SU-DHL-6 (cell line): ENCODE measurements at regions not wholly inside any gene's neighbourhood (a gene's known extent, or its start where the extent isn't known, plus 50 kb on each side); places are given as distances from the start of the nearest gene placed in this dataset.

Source experiments
- H2AFZ ChIP-seq: fragments of 200-600 bp; sonication (generic); 2 replicates; pipeline ENCODE4 v1.6.1; 2014; ENCODE audit warnings: low read depth, mild to moderate bottlenecking, moderate library complexity, mixed read lengths, antibody characterized with exemption, low read length; ENCODE audit not compliant: severe bottlenecking
- H3F3A ChIP-seq: fragments of 200-600 bp; shearing (Covaris generic); 2 replicates; pipeline ENCODE4 v1.6.0; 2016; ENCODE audit warnings: antibody characterized with exemption, mild to moderate bottlenecking; ENCODE audit not compliant: insufficient read depth
- H3K27ac ChIP-seq: fragments of 200-600 bp; sonication (generic); 2 replicates; pipeline ENCODE4 v1.5.1; 2016; ENCODE audit warnings: low read depth, mild to moderate bottlenecking, low read length, moderate library complexity, mixed read lengths
- H3K27me3 ChIP-seq: fragments of 200-600 bp; sonication (generic), shearing (Covaris generic); 2 replicates; pipeline ENCODE4 v1.6.0; 2014; ENCODE audit warnings: mild to moderate bottlenecking, low read length
- H3K36me3 ChIP-seq: fragments of 200-600 bp; sonication (generic); 2 replicates; pipeline ENCODE4 v1.6.1; 2014; ENCODE audit warnings: mild to moderate bottlenecking, low read length, mixed read lengths
- H3K4me2 ChIP-seq: fragments of 300-600, 200-600 bp; shearing (Covaris generic), sonication (generic); 2 replicates; pipeline ENCODE4 v1.6.0; 2014; ENCODE audit warnings: low read length, low read depth, mild to moderate bottlenecking; ENCODE audit not compliant: poor library complexity, severe bottlenecking
- H3K4me3 ChIP-seq: fragments of 200-600 bp; sonication (generic); 2 replicates; pipeline ENCODE4 v1.5.1; 2014; ENCODE audit warnings: antibody characterized with exemption, low read length, mild to moderate bottlenecking, mixed read lengths; ENCODE audit not compliant: insufficient read depth, poor library complexity, severe bottlenecking
- H3K79me2 ChIP-seq: fragments of 200-600 bp; sonication (generic); 2 replicates; pipeline ENCODE4 v1.6.1; 2014; ENCODE audit warnings: mild to moderate bottlenecking, low read length, moderate library complexity; ENCODE audit not compliant: insufficient read depth
- H3K9ac ChIP-seq: fragments of 200-600 bp; sonication (generic); 2 replicates; pipeline ENCODE4 v1.7.0; 2014; ENCODE audit warnings: mild to moderate bottlenecking, low read length
- H3K9me2 ChIP-seq: fragments of 200-600 bp; sonication (generic); replicated peaks from 2 replicates; pipeline ENCODE4 v1.6.1; 2014; ENCODE audit warnings: low read length; ENCODE audit not compliant: insufficient read depth
- H3K9me3 ChIP-seq: fragments of 200-600 bp; sonication (generic); 2 replicates; pipeline ENCODE4 v1.6.1; 2014; ENCODE audit warnings: low read length, mixed read lengths; ENCODE audit not compliant: insufficient read depth
- H4K20me1 ChIP-seq: fragments of 200-600 bp; sonication (generic); 2 replicates; pipeline ENCODE4 v1.6.1; 2014; ENCODE audit warnings: low read depth, mild to moderate bottlenecking, antibody characterized with exemption, low read length, moderate library complexity, mixed read lengths
- CTCF ChIP-seq: fragments of 200-600 bp; sonication (generic); IDR thresholded peaks from one replicate; pipeline ENCODE4 v1.5.1; 2017; ENCODE audit warnings: antibody characterized with exemption, mild to moderate bottlenecking, low read length, moderate library complexity; ENCODE audit not compliant: insufficient read depth, poor library complexity, severe bottlenecking
- EZH2phosphoT487 ChIP-seq: fragments of 200-600 bp; sonication (generic), shearing (Covaris generic); conservative IDR thresholded peaks from 2 replicates; pipeline ENCODE4 v1.6.1; 2018; ENCODE audit warnings: mild to moderate bottlenecking, antibody characterized with exemption, low read length, moderate library complexity, mixed read lengths

- no peak overlapping the region for H3K27ac ChIP-seq
- no peaks in the 10 kb centered on the region for H3K36me3 ChIP-seq
- no peaks in the 10 kb centered on the region for H3K9me3 ChIP-seq
- no peaks in the 10 kb centered on the region for H3F3A ChIP-seq
- no peaks in the 10 kb centered on the region for H3K27me3 ChIP-seq
- H3K4me2 ChIP-seq = no peak overlapping the region
- H3K79me2 ChIP-seq = no peaks in the 10 kb centered on the region
- H3K4me3 ChIP-seq = no peak overlapping the region
- no peaks in the 10 kb centered on the region for H4K20me1 ChIP-seq
- no peaks in the 10 kb centered on the region for H3K9me2 ChIP-seq
- TF ChIP-seq EZH2phosphoT487 (no peak), CTCF (no peak)
- no peak overlapping the region for H3K9ac ChIP-seq
- H2AFZ ChIP-seq = no peak overlapping the region
These were observed 83.2 kb upstream of the RAP2B start for GRCh38 chr3:153078826-153079225.

GRCh38 chr3:153079386-153079785 is 82.6 kb upstream of the RAP2B start:
- Histone ChIP-seq H2AFZ (no peak overlapping the region), H3K9me3 (no peaks in the 10 kb centered on the region), H3K27me3 (no peaks in the 10 kb centered on the region), H3K79me2 (no peaks in the 10 kb centered on the region), H3K9ac (no peak overlapping the region), H3K36me3 (no peaks in the 10 kb centered on the region), H3K4me2 (no peak overlapping the region), H3K9me2 (no peaks in the 10 kb centered on the region), H3F3A (no peaks in the 10 kb centered on the region), H3K4me3 (no peak overlapping the region), H4K20me1 (no peaks in the 10 kb centered on the region), H3K27ac (no peak overlapping the region)
- TF ChIP-seq CTCF = no peak

- Histone ChIP-seq H2AFZ (no peak overlapping the region), H3K4me2 (no peak overlapping the region), H3K36me3 (no peaks in the 10 kb centered on the region)
These were observed 81.2 kb upstream of the RAP2B start for GRCh38 chr3:153080778-153081240.

More at GRCh38 chr3:153080778-153081240, 81.2 kb upstream of the RAP2B start:
- Histone ChIP-seq H3K9ac (no peak overlapping the region), H3K9me2 (no peaks in the 10 kb centered on the region), H3K27me3 (no peaks in the 10 kb centered on the region), H3K27ac (no peak overlapping the region), H3K9me3 (no peaks in the 10 kb centered on the region), H3K79me2 (no peaks in the 10 kb centered on the region), H3K4me3 (no peak overlapping the region), H4K20me1 (no peaks in the 10 kb centered on the region), H3F3A (no peaks in the 10 kb centered on the region)
- no peak for TF ChIP-seq EZH2phosphoT487
- TF ChIP-seq CTCF = no peak
